ENCODE measurements at regions not wholly inside any gene's neighbourhood (a gene's known extent, or its start where the extent isn't known, plus 50 kb on each side); places are given as distances from the start of the nearest gene placed in this dataset.

DNA sequence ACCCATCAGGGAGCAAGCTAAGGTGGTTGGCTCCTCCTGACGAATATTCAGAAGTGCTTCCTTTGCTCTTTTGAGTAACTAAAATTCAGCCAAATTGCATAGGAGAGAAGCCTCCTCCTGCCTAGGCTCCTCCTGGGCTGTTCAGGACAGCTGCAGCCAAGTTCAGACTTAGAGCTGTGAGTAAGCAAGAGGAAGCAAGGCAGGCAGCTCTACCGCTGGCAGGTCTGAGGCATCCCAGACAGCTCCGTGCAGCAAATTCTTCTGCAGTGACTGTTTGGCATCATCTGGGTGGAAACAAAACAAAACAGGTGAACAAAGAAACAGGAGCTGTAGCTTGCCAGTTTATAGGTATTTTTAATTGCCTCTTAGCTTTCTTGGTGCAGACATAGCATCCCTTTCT is 421.0 kb downstream of the GADD45G start:
- TF ChIP-seq, protein P1, sequence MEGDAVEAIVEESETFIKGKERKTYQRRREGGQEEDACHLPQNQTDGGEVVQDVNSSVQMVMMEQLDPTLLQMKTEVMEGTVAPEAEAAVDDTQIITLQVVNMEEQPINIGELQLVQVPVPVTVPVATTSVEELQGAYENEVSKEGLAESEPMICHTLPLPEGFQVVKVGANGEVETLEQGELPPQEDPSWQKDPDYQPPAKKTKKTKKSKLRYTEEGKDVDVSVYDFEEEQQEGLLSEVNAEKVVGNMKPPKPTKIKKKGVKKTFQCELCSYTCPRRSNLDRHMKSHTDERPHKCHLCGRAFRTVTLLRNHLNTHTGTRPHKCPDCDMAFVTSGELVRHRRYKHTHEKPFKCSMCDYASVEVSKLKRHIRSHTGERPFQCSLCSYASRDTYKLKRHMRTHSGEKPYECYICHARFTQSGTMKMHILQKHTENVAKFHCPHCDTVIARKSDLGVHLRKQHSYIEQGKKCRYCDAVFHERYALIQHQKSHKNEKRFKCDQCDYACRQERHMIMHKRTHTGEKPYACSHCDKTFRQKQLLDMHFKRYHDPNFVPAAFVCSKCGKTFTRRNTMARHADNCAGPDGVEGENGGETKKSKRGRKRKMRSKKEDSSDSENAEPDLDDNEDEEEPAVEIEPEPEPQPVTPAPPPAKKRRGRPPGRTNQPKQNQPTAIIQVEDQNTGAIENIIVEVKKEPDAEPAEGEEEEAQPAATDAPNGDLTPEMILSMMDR (conservative IDR thresholded peaks at IDR 0.05; ENCODE audit: low read length) = no peak
- no peak for TF ChIP-seq EZH2phosphoT487 (IDR thresholded peaks at IDR 0.05; ENCODE audit: borderline replicate concordance, low read depth, low read length)

Measured in OCI-LY7 (cell line).